Activated CD4-positive, CD25-positive, alpha-beta regulatory T cell (primary cell): ENCODE measurements at regions not wholly inside any gene's neighbourhood (a gene's known extent, or its start where the extent isn't known, plus 50 kb on each side); places are given as distances from the start of the nearest gene placed in this dataset.

Experiments used
- DNase-seq, 4 experiments: peaks; one replicate each; lab custom pipeline; 2025; lab: John Stamatoyannopoulos, UW

DNA sequence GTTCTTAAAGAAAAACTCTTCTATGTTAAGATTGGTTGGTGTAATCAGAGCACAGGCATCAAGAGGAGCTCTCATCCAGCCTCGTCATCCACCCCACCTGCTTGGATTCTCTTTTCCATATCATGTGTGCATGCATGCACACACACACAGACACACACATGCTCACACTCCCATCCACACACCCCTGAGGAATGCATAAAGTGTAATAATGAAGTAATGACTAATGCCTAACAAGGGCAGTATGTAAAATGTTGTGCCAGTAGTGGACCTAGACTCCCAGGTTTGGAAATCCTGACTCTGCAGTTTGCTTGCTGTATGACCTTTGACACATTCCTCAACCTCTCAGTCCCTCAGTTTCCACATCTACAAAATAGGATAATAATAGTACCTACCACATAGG lies 280.0 kb upstream of the ANKRD55 start:
- no peak for DNase-seq

DNA sequence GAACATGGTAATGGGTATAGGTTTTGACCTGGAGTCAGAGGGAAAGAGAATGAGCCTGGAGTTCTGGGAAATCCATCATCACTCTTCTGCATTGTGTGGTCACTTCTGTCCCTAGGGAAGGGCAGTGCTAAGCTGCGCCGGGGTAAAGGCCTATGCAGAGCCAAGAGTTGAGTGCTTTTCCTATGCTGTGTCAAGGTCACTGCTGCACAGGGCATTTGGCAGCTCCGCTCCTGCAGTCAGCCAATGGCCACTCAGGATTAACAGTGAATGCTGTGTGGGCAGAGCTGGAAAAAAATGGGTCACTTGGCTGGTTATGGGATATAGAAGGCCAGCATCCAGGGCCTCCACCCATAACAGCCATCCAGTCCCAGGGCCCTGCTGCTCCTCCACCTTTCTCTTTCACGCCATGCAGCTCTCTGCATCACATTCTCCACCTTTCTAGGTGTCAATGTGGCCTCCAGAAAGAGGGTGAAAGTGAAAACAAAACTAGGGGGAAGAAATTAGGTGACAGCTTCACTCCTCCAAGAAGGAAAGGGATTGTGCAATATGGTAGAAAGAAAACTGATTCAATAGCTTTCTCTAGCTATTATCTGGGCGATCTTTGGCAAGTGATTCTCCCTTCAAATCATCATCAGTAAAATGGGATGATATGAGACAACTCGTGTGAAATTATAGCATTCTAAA lies 279.3 kb upstream of the ANKRD55 start:
- DNase-seq: no peak

DNA sequence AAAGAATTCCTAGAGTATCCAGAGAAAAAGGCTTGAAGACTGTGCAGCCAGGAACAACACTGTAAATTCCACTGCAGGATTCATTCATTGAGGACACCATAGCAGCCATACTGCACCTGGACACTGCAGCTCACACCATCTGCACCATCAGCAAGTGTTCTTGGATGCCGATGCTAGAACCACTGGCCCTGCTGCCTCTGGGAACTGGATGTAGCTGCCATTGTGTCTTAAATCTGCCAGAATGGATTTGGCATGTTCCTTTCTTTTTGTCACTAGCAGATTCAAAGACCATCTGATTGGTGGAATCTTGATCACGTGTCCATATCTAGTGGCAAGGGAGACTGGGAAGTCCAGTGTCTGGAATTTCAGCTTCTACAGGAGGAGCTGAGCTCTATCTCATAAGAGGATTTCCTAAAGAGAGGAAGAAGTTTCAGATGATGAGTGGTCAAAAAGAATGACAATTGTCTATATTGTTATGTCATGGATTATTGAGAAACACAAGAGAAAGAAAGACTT lies 278.3 kb upstream of the ANKRD55 start:
- no peak for DNase-seq

DNA sequence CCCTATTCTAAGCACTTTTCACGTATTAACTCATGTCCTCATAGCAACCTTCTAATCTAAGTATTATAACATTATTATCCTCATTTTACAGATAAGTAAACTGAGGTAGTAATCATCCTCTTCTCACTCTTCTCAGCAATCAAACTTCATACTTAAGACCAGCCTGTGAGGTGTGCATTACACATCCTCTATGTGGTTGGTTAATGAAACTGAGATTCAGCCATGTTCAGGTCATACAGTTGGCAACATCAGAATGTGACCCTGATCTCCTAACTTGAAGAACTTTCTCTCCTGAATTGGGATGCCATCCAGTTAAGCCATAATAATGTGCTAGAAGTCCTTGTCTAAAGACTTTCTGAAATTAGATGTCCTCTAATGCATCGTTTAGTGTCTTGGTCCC lies 275.1 kb upstream of the ANKRD55 start:
- DNase-seq: no peak

DNA sequence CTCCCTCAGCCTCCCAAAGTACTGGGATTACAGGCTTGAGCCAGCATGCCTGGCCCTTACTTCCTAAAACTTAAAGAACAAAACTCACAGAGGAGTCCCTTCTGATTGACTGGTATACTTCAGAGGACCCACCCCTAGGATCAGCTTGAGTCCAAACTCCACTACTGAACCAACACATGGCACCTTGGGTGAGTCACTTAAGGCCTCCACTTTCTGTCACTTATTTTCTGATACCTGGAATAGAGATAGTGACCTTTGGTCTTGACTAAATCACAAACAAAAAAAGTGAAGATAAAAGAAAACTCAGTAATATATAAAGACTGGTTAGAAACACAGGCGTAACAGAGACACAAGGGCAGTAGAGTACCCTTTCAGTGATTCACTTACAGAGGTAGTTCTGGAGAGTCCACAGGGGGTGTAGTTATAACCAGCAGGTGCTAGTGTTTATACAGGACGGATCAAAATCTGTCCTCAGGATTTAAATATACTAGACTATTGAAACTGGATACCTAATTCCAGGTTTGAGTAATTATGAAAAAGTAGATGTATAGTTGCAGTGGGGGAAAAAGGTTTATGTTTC lies 274.3 kb upstream of the ANKRD55 start:
- DNase-seq: no peak

DNA sequence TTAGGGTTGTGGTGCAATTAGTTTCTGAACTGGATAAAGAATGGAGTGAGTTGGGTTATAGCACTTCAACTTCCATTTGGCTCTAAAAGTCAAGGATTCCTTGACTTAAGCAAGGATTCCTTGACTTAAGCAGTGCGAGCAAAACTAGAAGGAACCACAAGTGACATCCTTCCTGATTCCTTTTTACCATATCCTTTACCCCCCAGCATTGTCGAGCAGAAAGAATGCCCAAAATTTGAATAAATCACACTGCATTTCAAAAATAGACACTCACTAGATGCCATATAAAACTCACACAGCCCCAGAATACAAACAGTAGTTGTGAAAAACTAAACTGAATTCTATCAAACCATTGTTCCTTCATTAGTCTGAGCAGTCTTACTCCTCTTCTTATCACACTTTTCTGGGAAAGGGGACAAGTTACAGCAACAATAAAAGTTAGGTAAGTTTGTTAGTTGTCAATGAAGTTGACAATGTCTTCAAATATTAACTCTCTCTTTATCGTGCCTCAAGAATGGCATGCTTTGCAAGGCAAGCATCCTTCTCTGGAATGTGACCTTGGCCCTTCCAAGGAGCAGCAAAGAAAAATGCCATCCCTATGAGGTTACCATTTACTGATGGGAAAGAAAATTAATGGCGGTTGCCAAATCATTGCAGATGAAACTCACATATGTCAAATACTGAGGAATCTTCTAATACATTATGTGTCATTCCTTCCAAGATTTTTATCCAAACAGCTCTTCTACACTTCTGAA lies 273.3 kb upstream of the ANKRD55 start:
- no peak for DNase-seq

DNA sequence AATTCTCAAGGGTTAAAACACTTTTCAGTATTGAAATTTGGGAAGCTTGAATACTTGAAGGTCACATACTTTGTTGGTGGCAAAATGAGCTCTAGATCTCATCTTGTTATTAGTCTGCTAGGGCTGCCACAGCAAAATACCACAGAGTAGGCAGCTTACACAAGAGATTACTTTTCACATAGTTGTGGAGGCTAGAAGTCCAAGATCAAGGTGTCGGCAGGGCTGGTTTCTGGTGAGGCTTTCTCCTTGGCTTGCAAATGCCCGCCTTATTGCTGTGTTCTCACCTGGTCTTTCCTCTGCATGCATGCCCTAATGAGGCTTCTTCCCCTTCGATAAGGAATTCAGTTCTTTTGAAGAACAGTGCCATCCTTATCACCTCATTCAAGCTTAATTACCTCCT lies 270.8 kb upstream of the ANKRD55 start:
- DNase-seq: no peak

DNA sequence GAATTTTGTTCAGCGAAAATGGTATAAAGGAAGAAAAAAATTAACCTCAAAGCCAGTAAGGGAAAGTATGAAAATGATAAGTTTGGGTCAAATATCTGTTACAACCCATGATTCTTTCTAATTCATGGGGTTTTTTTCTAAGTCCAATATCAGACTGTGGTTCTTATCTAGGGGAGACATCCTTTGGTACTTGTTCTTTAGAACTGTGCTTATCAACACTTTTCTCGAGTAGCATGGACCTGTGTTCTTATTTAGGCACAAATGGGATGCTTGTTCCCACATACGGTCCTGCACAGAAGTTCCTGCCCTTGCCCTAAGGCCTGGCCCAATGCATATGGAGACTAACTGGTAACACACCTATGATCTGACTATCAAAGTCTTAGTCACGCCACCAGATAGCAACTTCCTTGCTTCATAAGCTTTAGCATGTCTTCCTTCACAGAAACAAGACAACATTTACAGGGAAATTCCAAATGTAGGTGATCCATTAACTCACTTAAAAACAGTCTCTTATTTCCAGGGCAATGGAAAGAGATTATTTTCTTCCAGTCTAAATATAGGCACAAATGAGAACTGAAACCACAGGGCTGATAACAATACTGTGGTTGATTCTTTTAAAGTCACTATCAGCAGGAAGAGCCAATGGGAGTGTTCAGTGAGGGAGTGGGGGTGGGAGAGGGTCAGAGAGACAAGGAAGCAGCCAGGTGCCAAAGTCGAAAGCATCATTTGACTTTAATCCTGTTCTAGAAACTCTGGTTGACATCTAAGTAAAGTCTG lies 268.8 kb upstream of the ANKRD55 start:
- DNase-seq: no peak

DNA sequence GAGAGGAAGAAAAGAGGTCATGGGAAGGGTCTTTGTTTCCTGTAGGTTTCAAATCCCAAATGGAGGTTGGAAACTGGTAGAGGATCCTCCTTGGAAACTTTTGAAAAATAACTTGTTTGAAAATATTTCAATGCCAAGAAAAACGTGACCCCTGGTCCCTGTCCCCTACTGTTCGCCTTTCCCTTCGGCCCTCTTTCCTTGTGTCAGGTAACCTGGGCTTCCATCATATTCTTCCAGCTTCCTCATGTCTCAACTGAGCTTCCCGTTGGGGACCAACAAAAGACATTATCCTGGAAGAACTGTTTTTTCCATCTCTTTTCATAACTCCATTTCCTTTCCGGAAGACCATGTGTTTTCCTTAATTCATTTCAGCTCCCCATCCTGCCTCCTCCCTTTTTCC lies 266.8 kb upstream of the ANKRD55 start:
- DNase-seq: no peak

DNA sequence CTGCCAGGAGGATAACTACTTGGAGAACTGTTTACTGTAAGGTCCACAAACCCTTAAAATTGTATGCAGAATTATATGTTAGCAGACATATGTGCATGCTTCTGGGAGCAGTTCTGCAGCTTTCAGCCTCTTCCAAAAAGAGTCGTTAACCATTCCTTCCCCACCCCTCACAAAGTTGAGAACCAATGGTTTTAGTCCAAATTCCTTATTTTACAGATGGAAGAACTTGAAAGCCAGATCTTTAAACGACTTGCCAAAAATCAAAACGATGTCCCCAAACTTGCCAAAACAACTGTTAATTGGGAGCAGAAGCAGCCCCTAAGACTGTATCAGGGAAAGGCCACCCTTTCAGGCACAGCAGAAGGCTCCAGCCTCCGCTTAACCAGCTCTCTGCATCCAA lies 266.4 kb upstream of the ANKRD55 start:
- DNase-seq: no peak

DNA sequence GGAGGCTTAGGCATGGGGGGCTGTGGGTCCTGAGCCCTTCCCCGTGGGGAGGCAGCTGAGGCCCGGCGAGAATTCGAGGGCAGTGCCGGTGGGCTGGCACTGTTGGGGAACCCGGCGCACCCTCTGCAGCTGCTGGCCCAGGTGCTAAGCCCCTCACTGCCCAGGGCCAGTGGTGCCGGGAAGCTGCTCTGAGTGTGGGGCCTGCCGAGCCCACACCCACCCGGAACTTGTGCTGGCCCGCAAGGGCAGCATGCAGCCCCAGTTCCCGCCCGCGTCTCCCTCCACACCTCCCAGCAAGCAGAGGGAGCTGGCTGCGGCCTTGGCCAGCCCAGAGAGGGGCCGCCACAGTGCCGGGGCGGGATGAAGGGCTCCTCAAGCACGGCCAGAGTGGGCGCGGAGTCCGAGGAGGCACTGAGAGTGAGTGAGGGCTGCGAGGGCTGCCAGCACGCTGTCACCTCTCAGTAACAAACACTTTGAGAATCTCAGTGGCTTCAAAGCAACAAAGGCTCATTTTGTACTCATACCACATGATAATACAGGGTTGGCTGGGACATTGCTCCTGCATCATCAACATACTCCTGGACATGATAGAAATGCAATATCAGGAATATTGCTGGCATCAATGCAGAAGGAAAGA lies 265.7 kb upstream of the ANKRD55 start:
- DNase-seq: no peak

DNA sequence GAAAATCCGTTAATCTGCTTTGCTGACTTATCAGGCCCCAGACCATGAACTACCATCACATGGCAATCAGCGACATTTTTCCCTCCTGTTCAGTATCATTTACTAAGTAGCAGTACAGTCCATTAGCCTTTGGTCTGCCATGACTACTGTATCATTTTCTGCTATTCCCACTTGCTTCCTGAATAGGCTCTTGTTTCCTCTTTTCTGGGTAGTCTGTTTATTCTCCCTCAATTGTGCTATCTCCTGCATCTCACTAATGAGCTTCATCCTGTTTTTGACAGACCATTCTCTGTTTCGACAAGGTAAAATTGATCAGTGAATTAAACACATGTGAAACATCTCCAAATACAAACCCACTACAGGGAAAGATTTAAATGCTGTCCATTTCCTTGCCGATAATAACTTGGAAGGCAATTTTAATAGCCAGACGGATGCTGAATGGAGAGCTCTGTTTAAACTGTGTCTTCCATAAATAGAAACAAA lies 263.5 kb upstream of the ANKRD55 start:
- no peak for DNase-seq

DNA sequence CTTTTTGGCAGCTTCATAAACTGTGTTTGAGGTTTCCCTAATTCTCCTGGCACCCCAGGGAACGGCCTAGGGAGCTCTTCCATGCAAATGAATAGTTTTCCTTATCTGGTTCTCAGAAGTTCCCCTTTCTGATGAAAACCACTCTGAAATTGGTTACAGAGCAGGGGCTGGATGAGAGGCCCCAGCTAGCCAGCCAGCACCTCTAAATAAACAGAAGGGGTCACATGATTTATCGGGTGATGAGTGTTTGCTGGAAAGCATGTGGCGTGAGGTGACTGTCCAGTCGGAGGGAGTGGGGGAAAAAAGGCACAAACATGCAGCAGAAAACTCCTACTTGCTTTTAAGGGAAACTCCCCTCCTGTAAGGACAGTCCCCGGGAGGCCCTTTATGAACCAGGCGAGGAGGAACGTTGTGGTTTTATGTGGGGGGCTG lies 261.2 kb upstream of the ANKRD55 start:
- DNase-seq: no peak

DNA sequence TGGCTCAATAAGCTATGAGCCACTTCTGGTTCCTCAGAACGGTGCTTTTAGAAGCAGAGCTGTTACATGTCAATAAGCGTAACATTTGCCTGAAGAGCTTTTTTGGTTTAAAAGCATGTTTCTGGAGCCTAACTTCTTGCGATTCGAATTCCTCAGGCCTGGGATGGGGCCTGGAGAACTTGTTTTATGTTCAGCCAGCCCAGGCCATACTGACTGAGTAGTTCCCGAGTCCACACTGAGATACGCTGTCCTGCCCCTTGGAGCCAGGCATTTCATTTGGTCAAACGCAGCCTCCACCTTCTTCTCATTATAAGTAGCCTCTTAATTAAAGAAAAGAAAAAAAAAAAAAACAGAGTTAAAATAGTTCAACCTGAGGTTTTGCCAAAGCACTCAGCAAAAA lies 260.6 kb upstream of the ANKRD55 start:
- no peak for DNase-seq

DNA sequence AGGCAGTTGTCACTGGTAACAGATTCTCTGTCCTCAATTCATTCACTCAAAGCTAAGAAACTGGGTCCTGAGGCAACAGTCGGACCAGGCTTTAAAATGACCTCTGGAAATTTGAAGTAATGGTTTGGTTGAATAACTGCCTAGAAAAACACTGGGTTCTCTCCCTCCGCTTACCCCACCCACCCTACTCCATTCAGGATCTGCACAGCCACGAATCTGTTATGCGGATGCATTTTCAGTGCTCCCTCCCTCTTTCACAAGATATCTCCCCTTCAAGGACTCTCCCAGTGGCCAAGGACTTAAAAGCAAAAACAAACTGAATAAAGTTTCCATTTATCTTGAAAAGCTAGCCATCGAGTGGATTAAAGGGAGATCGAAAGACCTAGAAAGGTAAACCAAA lies 260.2 kb upstream of the ANKRD55 start:
- no peak for DNase-seq

DNA sequence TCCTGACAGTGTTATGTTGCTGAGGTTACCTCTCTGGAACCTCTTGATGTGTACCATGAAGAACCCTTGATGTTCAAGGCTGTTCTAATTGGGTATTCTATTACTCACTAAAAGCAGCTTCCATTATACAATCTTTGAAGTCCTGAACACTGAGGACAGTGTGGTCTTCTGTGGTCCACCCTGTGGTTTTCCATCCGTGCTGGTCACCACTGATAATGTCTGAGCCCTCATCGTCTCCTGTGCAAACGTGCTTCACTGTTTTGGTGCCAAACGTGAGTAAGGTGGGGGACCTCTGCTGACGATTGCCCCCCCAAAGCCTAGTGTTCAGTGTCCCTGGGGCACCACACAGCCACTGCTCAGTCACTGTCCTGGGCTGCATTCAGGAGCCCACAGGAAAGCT lies 259.7 kb upstream of the ANKRD55 start:
- DNase-seq: no peak

DNA sequence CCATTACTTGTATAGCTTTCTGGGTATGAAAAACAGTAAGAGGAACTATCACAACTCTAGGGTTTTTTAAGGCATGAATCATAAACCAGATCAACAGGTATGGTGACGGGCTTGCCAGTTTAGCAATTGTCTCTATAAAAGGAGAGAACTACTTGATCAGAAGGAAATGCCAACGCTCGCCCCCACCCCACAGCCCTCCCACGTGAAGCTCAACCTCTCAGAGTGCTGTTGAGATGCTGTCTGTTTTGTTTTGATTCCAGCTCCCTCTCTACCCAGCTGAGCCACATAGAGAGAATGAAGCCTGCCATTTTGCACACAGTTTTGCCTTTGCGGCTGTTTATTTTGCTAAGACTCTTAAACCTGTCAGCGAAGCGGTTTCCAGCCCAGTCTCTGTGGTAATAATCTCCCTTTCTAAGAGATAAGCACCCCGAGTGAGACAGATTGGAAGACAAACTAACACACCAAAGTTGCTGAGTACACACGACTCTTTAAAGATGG lies 257.9 kb upstream of the ANKRD55 start:
- peak in 1 of 4 experiments; percentile 4 for DNase-seq

DNA sequence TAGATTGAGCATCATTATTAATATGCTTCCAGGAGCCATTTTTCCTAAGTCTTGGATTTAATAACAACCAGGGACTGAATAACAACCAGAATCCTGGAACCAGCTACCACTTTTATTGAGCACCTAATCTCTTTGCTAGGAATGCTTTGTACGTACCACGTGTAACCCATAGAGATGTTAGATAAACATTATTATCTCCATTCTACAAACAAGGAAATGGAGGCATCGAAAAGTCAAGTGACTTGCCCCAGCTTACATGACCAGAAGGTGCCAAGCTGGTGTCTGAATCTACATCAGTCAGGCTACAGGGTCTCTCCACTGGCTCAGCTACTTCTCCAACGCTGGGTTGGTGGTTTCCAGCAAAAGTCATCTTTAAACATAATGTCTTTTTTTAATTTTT lies 256.1 kb upstream of the ANKRD55 start:
- no peak for DNase-seq

DNA sequence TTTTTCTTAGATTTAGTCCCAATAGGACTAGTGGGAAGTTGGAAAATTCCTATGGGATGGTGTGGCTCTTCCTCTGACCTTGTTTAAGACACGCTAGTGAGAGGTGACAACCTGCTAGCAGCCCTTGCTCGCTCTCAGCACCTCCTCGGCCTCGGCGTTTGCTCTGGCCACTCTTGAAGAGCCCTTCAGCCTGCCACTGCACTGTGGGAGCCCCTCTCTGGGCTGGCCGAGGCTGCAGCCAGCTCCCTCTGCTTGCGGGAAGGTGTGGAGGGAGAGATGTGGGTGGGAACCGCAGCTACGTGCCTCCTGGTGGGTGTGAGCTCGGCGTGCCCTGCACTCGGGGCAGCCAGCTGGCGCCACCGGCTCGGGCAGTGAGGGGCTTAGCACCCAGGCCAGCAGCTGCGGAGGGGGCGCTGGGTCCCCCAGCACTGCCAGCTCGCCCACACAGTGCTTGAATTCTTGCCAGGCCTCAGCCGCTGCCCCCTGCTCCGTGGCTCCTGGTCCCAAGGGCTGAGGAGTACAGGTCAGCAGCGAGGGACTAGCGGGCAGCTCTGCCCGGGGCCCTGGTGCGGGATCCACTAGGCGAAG lies 254.5 kb upstream of the ANKRD55 start:
- no peak for DNase-seq

DNA sequence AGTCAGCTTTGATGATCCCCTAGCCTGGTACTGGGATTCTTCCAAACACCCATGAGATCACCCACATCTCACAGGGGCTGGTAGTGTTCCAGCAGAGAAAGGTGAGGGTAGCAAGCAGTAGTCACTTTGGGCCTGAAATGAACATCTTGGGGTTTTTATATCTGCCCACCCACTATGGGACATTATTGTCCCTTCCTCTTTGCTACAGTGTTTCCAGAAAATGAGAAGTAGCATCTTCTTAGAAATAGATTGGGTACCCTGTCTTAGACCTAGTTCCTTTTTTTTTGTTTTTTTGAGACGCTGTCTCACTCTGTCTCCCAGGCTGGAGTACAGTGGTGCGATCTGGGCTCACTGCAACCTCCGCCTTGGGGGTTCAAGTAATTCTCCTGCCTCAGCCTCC lies 249.2 kb upstream of the ANKRD55 start:
- DNase-seq: no peak
